ENCODE measurements at regions not wholly inside any gene's neighbourhood (a gene's known extent, or its start where the extent isn't known, plus 50 kb on each side); places are given as distances from the start of the nearest gene placed in this dataset.

DNA sequence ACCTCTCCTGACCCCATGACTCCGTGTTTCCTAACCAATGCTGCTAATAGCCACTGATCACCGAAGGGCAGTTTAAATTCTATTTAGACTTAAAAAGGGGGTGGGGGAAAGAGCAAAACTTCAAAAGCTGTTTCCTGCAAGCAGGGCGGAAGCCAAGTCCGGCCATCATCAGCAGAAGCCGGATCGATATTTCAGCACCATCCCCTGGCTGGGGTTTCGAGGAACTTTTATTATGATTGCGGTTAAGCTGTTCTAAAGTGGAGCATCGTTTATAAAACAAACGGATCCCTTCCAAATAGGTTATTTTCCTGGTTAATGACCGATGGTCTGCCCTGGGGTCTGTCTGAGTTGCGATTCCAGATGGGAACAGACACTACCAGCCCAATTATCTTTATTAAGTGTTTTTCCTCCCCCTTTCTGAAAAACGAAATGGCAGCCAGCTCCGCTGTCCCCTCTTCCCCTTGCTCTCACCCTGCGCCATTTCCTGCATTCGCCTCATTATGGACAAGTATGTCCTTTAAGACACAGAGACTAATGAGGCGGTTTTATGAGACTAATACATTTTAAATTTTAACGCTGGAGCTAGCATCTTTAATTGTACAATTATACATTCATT lies 76.1 kb upstream of the IRX3 start:
- H3K36me3 Mint-ChIP-seq (ENCODE audit: low read depth), result no peaks in the 10 kb centered on the region
- H3K27me3 Mint-ChIP-seq (ENCODE audit: low read depth), result peaks cover 76% of the 10 kb centered on the region
- H3K27ac Mint-ChIP-seq, result no peak overlapping the region
- peaks cover 16% of the 10 kb centered on the region for H3K4me1 Mint-ChIP-seq
- no peaks in the 10 kb centered on the region for H3K9me3 Mint-ChIP-seq
- peak overlapping the region in 2 of 3 experiments; percentile 26 to 55 for H3K4me3 Mint-ChIP-seq
- TF ChIP-seq, protein P1, sequence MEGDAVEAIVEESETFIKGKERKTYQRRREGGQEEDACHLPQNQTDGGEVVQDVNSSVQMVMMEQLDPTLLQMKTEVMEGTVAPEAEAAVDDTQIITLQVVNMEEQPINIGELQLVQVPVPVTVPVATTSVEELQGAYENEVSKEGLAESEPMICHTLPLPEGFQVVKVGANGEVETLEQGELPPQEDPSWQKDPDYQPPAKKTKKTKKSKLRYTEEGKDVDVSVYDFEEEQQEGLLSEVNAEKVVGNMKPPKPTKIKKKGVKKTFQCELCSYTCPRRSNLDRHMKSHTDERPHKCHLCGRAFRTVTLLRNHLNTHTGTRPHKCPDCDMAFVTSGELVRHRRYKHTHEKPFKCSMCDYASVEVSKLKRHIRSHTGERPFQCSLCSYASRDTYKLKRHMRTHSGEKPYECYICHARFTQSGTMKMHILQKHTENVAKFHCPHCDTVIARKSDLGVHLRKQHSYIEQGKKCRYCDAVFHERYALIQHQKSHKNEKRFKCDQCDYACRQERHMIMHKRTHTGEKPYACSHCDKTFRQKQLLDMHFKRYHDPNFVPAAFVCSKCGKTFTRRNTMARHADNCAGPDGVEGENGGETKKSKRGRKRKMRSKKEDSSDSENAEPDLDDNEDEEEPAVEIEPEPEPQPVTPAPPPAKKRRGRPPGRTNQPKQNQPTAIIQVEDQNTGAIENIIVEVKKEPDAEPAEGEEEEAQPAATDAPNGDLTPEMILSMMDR (IDR thresholded peaks at IDR 0.05; ENCODE audit: unreplicated experiment in 3 of 3), result no peak

DNA sequence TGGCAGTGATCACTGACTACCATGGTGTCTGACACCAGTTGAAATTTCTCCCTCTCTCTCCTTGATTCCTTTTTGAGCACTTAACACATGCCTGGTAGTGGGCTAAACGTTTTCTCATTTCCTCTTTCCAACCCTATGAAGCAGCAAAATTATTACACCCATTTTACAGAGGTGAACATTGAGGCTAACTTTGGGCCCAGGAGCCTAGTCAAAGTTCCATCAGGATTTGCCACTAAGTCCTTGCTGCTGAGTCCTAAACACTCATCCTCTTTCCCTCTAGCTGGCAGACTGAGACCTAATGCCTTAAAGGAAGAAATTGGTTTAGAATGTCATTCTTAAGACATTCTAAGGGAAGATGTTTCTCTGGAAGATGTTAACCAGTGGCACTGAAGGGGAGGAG lies 74.7 kb upstream of the IRX3 start:
- no peak overlapping the region for H3K27ac Mint-ChIP-seq
- TF ChIP-seq, protein P1 (IDR thresholded peaks at IDR 0.05; ENCODE audit: unreplicated experiment in 3 of 3), result no peak
- H3K36me3 Mint-ChIP-seq (ENCODE audit: low read depth), result no peaks in the 10 kb centered on the region
- no peak overlapping the region for H3K4me3 Mint-ChIP-seq
- no peaks in the 10 kb centered on the region for H3K9me3 Mint-ChIP-seq
- peaks cover 66% of the 10 kb centered on the region for H3K27me3 Mint-ChIP-seq (ENCODE audit: low read depth)
- peaks cover 16% of the 10 kb centered on the region for H3K4me1 Mint-ChIP-seq

DNA sequence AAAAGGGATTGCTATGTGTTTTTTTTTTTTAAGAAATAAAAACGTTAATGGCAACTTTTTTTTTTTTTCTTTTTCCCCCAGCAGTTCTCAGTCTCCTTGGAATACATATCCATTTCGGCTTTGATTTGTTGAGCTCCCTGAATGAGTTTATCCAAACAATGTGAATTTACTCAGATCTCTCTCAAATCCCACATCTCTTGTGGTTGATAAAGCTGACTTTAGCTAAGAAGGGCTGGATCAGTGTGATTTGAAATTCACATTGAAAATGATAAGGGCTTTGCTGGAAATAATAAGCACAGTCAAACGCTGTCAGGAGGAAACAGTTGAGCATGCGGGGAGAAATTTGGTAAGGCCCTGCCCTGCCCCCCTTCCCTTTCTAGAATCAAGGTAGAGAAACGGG lies 74.1 kb upstream of the IRX3 start:
- H3K36me3 Mint-ChIP-seq (ENCODE audit: low read depth), result no peaks in the 10 kb centered on the region
- peaks cover 4% of the 10 kb centered on the region for H3K9me3 Mint-ChIP-seq
- peaks cover 16% of the 10 kb centered on the region for H3K4me1 Mint-ChIP-seq
- no peak overlapping the region for H3K4me3 Mint-ChIP-seq
- peaks cover 66% of the 10 kb centered on the region for H3K27me3 Mint-ChIP-seq (ENCODE audit: low read depth)
- TF ChIP-seq, protein P1 (IDR thresholded peaks at IDR 0.05; ENCODE audit: unreplicated experiment in 3 of 3), result no peak
- no peak overlapping the region for H3K27ac Mint-ChIP-seq

DNA sequence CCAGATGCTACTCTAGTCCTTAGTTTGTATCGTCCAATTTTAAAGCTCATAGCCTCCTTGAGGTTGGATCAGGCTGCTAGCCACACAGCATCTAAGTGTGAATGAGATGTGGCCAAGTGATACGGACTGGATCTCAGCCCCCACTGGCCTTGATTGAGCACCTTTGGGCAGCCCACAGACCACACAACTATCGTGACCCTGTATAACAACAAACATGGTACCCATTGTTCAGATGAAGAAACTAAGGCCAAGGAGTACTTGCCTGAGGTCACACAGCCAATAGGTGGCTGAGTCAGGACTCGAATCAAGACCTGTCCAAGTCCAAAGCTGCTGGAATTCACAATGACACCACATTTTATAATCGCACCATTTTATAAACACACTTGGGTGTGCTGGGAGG lies 73.0 kb upstream of the IRX3 start:
- H3K27me3 Mint-ChIP-seq (ENCODE audit: low read depth), result peaks cover 63% of the 10 kb centered on the region
- no peak overlapping the region for H3K27ac Mint-ChIP-seq

DNA sequence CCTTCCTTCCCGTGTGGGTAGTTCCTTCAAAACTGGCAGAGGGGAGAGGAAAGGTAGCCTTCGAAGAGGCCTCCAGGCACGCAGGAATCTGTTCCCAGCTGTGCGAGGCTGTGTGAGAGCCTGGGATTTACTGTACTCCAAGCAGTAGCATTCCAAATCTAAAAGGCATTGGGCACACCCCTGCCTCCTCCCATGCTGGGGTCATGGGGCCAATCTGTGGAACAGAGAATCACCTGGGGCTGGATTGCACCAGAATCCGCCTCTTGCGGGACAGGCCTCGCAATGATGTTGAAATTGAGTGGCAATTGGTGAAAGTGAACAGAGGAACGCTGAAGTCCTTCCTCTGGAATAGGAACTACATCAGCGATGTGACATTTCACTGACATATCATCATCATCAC lies 72.5 kb upstream of the IRX3 start:
- Mint-ChIP-seq H3K27me3 (ENCODE audit: low read depth) (peaks cover 61% of the 10 kb centered on the region), H3K4me3 (no peak overlapping the region), H3K9me3 (peaks cover 17% of the 10 kb centered on the region), H3K4me1 (peaks cover 16% of the 10 kb centered on the region), H3K27ac (no peak overlapping the region), H3K36me3 (ENCODE audit: low read depth) (peaks cover 6% of the 10 kb centered on the region)
- TF ChIP-seq, protein P1 (IDR thresholded peaks at IDR 0.05; ENCODE audit: unreplicated experiment in 3 of 3), result no peak

More for the DNA sequence above, 73.0 kb upstream of the IRX3 start:
- Mint-ChIP-seq H3K4me3 (no peak overlapping the region), H3K9me3 (peaks cover 13% of the 10 kb centered on the region), H3K36me3 (ENCODE audit: low read depth) (peaks cover 2% of the 10 kb centered on the region), H3K4me1 (peaks cover 16% of the 10 kb centered on the region)
- TF ChIP-seq, protein P1 (IDR thresholded peaks at IDR 0.05; ENCODE audit: unreplicated experiment in 3 of 3), result no peak

DNA sequence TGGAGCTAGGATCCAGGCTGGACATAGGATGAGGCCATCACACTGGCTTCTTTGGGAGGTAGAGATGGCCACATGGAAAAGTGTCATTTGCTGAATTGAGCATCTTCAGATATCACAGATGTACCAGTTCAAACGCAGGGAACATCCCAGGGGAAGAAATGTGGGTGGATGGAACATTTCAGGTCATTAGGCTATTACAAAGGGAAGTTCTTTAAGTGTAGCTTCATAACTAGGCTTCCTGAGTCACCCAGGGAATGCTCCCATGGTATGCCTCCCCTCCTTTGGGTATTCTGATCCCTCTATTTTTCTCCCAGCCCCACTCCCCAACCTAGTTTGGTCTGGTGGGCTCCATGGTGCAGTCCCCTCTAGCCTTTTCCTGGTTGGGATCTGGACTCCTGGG lies 69.8 kb upstream of the IRX3 start:
- Mint-ChIP-seq H3K4me1 (no peaks in the 10 kb centered on the region), H3K4me3 (no peak overlapping the region), H3K9me3 (peaks cover 31% of the 10 kb centered on the region), H3K36me3 (ENCODE audit: low read depth) (peaks cover 11% of the 10 kb centered on the region), H3K27me3 (ENCODE audit: low read depth) (peaks cover 34% of the 10 kb centered on the region), H3K27ac (no peak overlapping the region)
- TF ChIP-seq, protein P1 (IDR thresholded peaks at IDR 0.05; ENCODE audit: unreplicated experiment in 3 of 3), result no peak
